MG63 (cell line): ENCODE measurements at regions not wholly inside any gene's neighbourhood (a gene's known extent, or its start where the extent isn't known, plus 50 kb on each side); places are given as distances from the start of the nearest gene placed in this dataset.
"Not testable (repeated sequence)": the region's sequence is repeated elsewhere in the genome, so short reads cannot be mapped to it uniquely, and the experiment has no call there.

Source experiments
- DNase-seq: peaks from one replicate; pipeline ENCODE4 v3.0.0-alpha.2; 2020
- H3K27me3 ChIP-seq: fragments of 250-450 bp; sonication (Bioruptor Pico); 2 replicates; pipeline ENCODE4 v1.5.1; 2020; ENCODE audit warnings: mild to moderate bottlenecking, moderate library complexity
- H3K36me3 ChIP-seq: fragments of 250-450 bp; sonication (Bioruptor Pico); 2 replicates; pipeline ENCODE4 v1.5.1; 2020; ENCODE audit warnings: mild to moderate bottlenecking, moderate library complexity
- H3K4me3 ChIP-seq: fragments of 250-450 bp; sonication (Bioruptor Pico); 2 replicates; pipeline ENCODE4 v1.5.1; 2020; ENCODE audit warnings: mild to moderate bottlenecking, moderate library complexity
- H3K9me3 ChIP-seq: fragments of 250-450 bp; sonication (Bioruptor Pico); 2 replicates; pipeline ENCODE4 v1.5.1; 2020; ENCODE audit warnings: mild to moderate bottlenecking, moderate library complexity

DNA sequence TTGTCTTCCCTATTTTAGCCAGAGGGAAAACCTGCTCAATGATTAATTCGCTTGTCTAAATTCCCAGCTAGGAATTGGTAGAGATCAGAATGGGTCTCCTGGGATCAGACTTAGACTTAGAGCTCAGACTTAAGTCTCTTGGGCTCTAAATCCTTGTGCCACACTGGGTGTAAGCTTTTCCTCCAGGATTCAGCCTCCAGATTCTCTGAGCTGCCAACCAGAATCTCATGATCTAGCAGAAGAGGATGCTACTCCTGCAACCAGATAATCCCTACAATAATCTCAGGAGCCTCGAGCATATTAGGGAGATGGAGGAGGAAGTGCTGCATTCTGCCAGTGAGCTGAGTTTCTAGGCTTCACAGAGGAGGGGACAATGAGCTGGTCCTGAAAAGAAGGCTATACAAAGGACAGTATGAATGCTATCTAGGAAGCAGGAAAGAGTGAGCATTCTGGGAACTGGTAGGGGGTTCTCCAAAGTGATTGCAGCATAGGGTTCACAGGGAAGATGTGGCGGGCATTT lies 211.6 kb upstream of the SESN3 start:
- Histone ChIP-seq H3K9me3 (no peaks in the 10 kb centered on the region), H3K27me3 (no peaks in the 10 kb centered on the region), H3K36me3 (no peaks in the 10 kb centered on the region), H3K4me3 (no peak overlapping the region)
- DNase-seq = no peak

DNA sequence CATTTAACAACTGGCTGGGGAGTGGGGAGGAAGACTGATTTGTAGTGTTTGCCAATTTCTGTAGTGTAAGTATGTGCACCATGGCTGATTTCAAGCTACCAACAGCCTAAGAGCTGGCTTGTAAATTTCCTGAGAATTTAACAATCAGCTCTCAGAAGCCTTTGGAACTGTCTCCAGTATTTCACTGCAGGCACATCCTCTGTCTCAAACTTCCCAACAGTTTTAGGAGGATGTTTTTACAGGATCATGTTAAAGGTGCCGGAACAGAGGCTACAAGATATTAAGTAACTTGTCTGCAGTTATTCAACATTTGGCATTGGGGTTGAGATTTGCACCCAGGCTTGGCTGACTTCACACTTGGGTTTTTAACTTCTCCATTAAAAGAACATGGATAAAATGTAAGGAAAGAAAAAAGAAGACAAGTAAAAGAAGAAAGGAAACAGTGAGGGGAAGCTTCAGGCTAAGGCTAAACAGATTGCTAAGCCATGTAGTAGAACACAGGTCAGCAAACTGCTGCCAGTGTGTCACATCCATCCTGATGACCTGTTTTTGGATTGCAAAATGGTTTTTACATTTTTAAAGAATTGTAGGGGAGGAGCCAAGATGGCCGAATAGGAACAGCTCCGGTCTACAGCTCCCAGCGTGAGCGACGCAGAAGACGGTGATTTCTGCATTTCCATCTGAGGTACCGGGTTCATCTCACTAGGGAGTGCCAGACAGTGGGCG lies 204.8 kb upstream of the SESN3 start:
- H3K36me3 ChIP-seq = no peaks in the 10 kb centered on the region
- no peaks in the 10 kb centered on the region for H3K9me3 ChIP-seq
- no peak overlapping the region for H3K4me3 ChIP-seq
- no peak for DNase-seq
- no peaks in the 10 kb centered on the region for H3K27me3 ChIP-seq

DNA sequence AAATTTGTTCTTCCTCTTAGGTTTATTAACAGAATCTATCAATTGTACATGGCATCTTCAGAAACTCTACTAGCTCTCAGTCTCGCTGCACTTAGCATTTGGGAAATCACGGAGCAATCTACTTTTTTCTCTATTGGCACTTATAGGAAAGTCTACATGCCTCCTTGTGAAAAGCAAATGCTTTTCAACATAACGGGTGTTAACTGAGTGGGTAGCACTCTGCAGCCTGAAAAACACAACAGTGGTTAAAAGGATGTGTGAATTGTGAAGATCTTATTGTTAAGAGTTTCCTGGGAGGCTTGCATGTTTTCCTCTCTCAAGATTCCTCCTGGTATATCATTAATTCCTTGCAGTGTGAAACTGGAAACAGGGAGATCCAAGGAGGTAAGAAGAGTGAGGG lies 204.2 kb upstream of the SESN3 start:
- no peaks in the 10 kb centered on the region for H3K27me3 ChIP-seq
- no peak for DNase-seq
- no peak overlapping the region for H3K4me3 ChIP-seq
- H3K9me3 ChIP-seq = no peaks in the 10 kb centered on the region
- H3K36me3 ChIP-seq = no peaks in the 10 kb centered on the region

DNA sequence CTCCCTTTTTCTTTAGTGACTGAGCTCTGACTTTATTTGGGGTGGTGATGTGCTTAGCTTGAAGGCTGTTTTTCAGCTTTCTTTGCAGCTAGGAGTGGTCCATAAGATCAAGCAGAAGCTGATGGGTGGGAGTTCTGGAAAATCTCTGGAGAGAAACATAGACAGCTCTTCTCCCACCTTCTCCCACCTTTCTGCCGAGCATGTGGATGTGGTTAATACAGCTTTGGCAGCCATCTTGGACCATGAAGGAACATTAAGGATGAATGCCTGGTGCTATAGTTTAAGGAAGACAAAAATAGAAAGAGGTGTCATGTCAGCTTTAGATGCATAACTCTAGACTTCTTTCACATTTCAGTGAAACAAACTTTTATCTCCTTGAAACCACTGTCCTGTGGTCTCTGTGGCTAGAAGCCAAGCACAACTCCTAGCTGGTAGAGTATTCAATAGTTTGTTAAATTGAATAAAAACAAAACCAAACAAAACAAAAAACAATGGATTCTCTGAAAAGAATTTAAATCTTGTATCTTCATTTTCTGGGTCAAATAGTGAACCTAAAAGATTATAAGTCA lies 203.6 kb upstream of the SESN3 start:
- H3K36me3 ChIP-seq = no peaks in the 10 kb centered on the region
- DNase-seq = no peak
- no peaks in the 10 kb centered on the region for H3K27me3 ChIP-seq
- H3K4me3 ChIP-seq = no peak overlapping the region
- no peaks in the 10 kb centered on the region for H3K9me3 ChIP-seq

DNA sequence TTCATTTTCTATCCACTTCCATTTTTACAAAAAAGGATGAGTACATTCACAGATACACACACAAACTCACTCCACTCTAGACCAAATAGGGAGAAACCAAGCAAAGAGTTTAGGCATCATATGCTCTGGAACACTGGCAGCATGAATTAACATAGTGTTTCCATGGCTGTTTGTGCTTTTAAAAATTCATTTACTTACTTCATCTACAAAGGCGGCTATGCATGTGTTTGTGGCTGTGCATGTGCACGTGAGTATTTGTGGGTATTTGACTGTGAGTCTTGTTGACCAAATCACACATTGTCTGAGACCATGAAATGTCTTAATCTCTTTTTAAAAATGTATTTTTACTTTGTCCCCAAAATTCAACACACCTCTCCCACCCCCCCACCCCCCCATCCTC lies 203.0 kb upstream of the SESN3 start:
- no peaks in the 10 kb centered on the region for H3K27me3 ChIP-seq
- no peaks in the 10 kb centered on the region for H3K36me3 ChIP-seq
- DNase-seq = no peak
- H3K9me3 ChIP-seq = no peaks in the 10 kb centered on the region
- H3K4me3 ChIP-seq = no peak overlapping the region

DNA sequence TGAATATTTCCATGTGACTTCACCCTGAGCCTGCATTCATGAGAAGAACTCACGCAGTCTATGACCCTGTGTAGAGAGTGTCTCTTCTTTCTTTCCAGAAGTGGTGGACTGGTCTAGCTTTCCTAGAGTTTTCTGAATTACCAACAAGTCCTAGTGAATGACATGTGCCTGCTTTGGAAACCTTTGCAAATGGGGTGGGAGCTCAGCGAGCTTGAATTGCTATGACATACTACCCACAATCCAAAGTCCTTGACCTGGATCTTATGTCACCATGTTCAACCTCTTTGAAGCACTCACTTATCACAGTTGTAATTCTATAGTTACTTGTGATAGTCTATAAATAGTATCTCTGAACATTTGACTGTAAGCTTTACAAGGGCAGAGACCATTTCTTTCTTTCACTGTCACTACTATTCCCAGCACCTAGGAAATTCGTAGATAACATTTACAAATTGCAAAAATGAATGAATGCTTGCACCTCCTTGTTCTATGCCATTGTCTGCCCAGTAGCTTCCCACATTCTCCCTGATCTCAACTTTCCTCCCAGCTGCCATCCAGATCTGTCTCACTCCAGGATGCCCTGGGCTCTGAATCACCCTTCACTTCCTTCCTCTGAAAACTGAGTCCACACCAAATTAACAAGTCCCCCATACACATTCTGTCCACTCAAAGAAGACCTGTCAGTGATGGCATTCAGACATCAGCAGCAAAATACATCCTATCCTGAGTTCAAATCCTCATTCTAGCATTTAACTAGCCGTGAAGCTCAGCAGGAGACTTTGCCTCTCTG lies 201.9 kb upstream of the SESN3 start:
- Histone ChIP-seq H3K4me3 (no peak overlapping the region), H3K36me3 (no peaks in the 10 kb centered on the region), H3K9me3 (no peaks in the 10 kb centered on the region), H3K27me3 (no peaks in the 10 kb centered on the region)
- no peak for DNase-seq

DNA sequence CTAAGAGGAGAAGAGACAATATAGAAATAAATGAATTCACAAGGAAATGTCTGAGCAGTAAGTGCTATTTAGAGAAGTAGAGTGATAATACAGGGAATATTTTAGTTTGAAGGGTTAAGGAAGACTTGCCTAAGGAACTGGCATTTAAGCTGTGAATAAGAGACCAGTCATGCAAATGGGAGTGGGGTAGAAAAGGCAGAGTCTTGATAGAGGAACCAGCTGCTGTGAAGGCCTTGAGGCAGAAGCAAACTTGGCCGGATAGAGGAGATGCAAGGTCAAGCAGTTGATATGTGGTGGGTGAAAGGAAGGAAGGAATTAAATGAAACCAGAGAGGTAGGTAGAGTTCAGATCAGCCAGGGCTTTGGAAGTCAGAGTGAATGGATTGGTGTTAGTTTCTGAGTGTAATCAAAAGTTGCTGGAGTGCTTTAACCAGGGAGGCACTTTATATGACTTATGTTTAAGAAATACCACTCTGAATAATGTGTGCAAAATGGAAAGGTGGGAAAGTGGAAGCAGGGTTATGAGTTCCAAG lies 198.4 kb upstream of the SESN3 start:
- Histone ChIP-seq H3K4me3 (no peak overlapping the region), H3K9me3 (no peaks in the 10 kb centered on the region), H3K27me3 (no peaks in the 10 kb centered on the region), H3K36me3 (no peaks in the 10 kb centered on the region)
- DNase-seq = no peak

DNA sequence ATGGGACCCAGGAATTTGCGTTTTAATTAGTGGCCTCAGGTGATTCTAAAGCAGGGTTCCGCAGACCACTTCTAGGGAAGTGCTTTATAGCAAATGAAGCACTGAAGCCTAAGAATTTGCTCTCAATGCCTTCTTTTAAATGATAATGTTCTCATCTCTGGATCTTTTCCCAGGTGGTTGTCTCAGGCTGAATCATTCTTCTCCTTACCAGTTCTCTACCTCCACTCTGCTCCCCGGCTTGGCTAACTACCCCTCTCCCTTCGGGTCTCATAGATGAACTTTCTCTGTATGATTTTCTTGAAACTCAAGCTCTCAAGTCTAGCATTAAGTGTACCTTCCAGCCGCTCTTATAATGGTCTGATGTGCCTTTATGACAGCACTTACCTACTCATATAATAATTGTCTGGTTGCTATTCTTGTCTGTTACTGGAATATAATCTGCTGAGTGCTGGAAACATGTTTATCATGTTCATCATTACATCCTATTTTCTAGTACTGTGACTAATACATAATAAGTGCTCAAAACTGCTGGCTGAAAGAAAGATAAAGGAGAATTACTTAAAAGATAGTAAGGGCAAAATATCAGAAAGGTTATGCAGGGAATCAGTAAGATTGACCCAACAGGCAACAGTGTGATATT lies 195.9 kb upstream of the SESN3 start:
- no peak overlapping the region for H3K4me3 ChIP-seq
- DNase-seq = peak; percentile 35
- H3K9me3 ChIP-seq = no peaks in the 10 kb centered on the region
- no peaks in the 10 kb centered on the region for H3K27me3 ChIP-seq
- no peaks in the 10 kb centered on the region for H3K36me3 ChIP-seq

DNA sequence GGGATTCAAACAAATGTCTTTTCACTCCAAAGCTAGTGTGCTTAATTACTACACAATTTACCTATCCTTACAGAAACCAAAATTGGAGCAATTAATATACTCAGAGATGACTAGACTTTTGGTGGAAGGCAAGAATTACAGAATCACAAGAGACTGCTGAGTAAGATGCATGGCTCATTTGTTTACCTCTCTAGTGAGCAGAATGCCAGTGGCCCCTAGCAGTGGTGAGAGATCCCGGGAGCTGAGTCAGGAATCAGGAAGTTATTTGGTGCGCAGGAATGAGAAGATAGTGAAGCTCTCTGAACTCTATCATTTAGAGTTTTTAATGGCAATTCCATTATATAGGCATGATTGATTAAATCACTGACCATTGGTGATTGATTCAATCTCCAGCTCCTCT lies 188.9 kb upstream of the SESN3 start:
- Histone ChIP-seq H3K9me3 (0 out of 2 replicates have a peak, but pooled peaks cover 4% of the 10 kb centered on the region), H3K4me3 (no peak overlapping the region), H3K27me3 (no peaks in the 10 kb centered on the region), H3K36me3 (no peaks in the 10 kb centered on the region)
- DNase-seq = peak; percentile 74

DNA sequence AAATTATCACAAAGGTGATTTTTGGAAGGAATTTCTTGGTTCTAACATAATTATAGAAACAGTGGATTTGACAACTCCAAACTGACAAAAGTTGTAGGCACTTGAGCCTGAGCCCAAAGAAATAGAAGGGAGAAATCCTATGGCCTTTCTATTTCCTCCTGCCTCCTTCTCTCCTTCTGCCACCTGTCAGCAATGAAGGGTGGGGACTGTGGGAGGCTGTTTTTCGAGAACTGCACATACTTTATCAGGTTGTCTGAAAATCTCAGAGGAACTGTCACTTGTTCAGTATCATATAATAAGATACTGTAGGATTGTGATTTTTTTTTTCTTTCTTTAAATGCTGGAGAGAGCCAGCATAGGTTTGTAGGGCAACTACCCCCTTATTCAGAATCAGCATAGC lies 187.9 kb upstream of the SESN3 start:
- no peaks in the 10 kb centered on the region for H3K27me3 ChIP-seq
- no peaks in the 10 kb centered on the region for H3K36me3 ChIP-seq
- H3K4me3 ChIP-seq = no peak overlapping the region
- 0 out of 2 replicates have a peak, but pooled peaks cover 4% of the 10 kb centered on the region for H3K9me3 ChIP-seq
- DNase-seq = no peak

DNA sequence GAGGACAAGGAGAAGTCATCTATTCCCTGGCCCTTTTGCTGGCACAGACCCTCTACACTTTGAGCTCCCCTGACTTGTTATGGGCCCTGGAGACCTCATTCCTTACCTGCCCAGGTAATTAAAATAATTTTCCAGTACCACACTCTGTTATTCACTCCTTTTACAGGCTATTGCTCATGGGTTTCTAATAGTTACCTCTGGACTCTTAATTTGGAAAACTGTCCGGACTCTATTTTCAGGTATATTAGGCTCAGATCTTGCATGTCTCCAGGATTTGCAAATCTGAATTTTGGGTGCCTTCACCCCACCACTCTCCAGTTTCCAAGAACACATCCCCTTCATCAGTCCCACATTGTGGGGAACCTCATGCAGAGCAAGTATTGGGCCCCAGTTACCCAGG lies 186.8 kb upstream of the SESN3 start:
- no peaks in the 10 kb centered on the region for H3K36me3 ChIP-seq

DNA sequence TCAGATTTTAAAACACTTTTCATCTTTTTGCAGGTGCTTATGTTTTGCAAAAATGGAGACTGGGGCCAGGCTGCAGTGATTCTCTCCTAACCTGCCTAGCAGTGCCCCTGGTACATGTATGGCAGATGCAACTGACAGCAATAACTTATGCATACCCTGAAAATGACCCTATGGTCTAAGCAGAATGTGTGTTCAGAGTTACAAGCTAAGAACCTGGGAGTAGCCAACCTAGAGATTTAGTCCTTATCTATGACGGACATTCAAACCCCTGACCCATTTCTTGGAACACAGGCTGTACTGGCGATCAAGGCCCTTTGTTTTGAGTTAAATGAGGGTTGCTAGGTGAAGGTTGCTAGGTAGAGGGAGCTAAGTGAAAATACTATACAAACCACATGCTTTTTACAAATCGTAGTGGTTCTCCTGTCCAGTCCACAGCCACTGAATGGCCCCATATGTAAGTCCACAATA lies 184.9 kb upstream of the SESN3 start:
- DNase-seq = no peak

More for the DNA sequence above, 186.8 kb upstream of the SESN3 start:
- Histone ChIP-seq H3K4me3 (no peak overlapping the region), H3K27me3 (no peaks in the 10 kb centered on the region), H3K9me3 (0 out of 2 replicates have a peak, but pooled peaks cover 4% of the 10 kb centered on the region)
- DNase-seq = no peak

DNA sequence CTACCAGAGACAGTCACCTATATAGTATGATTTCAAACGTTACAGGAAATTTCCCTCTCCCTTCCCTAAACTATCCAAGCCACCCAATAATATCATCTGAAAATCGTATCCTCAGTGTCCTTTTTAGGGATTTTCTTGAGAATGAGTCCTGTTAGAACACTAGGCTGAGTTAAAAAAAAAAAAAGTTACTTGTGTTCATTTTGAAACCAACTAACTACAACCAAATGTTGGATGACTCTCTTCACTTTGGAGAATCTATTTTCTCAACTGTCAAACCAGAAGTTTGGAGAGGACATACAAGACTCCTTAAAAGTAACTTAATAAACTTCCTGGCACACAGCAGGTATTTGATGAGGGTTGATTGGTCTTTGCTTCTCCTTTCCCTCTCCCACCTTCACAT lies 183.2 kb upstream of the SESN3 start:
- Histone ChIP-seq H3K9me3 (no peaks in the 10 kb centered on the region), H3K27me3 (no peaks in the 10 kb centered on the region), H3K4me3 (no peak overlapping the region), H3K36me3 (no peaks in the 10 kb centered on the region)
- DNase-seq = no peak

More for the DNA sequence above, 184.9 kb upstream of the SESN3 start:
- H3K36me3 ChIP-seq = no peaks in the 10 kb centered on the region
- H3K9me3 ChIP-seq = 0 out of 2 replicates have a peak, but pooled peaks cover 4% of the 10 kb centered on the region
- H3K27me3 ChIP-seq = no peaks in the 10 kb centered on the region
- H3K4me3 ChIP-seq = no peak overlapping the region

DNA sequence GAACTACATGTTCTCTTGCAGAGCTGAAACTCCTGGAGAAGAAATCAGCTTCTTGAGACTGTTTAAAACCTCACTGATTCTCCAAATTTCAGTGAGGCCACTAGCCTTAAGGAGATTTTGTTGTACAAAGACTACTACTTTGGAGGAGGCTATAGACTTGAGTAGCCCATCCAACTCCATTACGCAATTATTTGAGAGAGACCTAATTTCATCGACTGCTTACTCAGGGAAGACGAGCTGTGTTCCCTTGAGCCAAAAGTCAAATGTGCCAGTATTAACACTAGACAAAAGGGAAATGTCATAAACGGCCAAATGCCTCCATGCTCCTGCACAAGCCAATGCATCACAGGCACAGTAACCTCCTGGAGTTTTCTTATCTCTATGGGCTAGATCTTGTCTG lies 182.8 kb upstream of the SESN3 start:
- no peaks in the 10 kb centered on the region for H3K36me3 ChIP-seq
- H3K9me3 ChIP-seq = no peaks in the 10 kb centered on the region
- DNase-seq = no peak

DNA sequence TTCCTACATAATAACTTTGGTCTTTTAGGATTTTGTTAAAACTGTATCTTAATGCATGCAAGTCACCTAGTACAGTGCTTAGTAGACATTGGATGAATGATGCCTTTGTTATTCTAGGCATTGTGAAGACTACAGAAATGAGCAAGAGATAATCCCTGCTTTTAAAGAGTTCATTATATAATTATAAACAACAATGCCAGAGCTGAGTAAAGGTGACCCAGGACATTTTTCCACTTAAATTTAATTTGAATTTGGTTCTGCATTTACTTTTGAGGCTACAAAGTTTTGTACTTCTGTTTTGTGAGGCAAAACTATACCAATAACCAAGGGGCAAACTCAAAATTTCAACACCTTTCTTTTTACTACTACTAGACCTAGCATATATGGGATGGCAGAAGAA lies 182.0 kb upstream of the SESN3 start:
- H3K36me3 ChIP-seq = no peaks in the 10 kb centered on the region
- no peaks in the 10 kb centered on the region for H3K27me3 ChIP-seq
- DNase-seq = no peak

More for the DNA sequence above, 182.8 kb upstream of the SESN3 start:
- no peak overlapping the region for H3K4me3 ChIP-seq
- H3K27me3 ChIP-seq = no peaks in the 10 kb centered on the region

DNA sequence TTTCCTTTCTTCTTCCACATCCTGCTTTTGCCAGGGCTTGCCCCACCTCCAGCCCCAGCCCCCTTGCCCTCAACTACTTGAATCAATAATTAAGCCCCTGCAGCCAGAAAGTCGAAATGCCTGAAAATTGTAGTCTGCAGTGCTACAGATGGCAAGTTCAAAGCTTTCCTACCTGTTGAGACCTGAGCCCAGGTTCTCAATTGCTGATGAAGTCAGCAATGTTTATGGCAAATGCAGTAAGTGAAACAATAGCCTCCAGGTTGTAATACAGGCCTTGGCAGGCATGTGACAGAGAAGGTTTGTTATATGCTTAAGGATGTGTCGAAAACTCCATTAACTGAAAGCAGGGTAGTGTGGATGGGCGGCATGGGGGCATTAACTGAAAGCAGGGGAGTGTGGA lies 181.1 kb upstream of the SESN3 start:
- H3K36me3 ChIP-seq = no peaks in the 10 kb centered on the region
- no peak overlapping the region for H3K4me3 ChIP-seq
- H3K27me3 ChIP-seq = no peaks in the 10 kb centered on the region
- H3K9me3 ChIP-seq = no peaks in the 10 kb centered on the region
- DNase-seq = no peak

More for the DNA sequence above, 182.0 kb upstream of the SESN3 start:
- Histone ChIP-seq H3K9me3 (no peaks in the 10 kb centered on the region), H3K4me3 (no peak overlapping the region)

DNA sequence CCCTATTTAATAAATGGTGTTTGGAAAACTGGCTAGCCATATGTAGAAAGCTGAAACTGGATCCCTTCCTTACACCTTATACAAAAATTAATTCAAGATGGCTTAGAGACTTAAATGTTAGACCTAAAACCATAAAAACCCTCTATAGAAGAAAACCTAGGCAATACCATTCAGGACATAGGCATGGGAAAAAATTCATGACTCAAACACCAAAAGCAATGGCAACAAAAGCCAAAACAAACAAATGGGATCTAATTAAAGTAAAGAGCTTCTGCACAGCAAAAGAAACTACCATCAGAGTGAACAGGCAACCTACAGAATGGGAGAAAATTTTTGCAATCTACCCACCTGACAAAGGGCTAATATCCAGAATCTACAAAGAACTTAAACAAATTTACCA lies 179.7 kb upstream of the SESN3 start:
- not testable (repeated sequence) for H3K4me3 ChIP-seq, DNase-seq, H3K27me3 ChIP-seq, H3K36me3 ChIP-seq, H3K9me3 ChIP-seq
